Activated CD4-positive, alpha-beta T cell treated with anti-CD3 and anti-CD28 coated beads, Interleukin-2, amount 50 U/mL, for 1 hour (primary cell): ENCODE measurements at regions not wholly inside any gene's neighbourhood (a gene's known extent, or its start where the extent isn't known, plus 50 kb on each side); places are given as distances from the start of the nearest gene placed in this dataset.
A peak's percentile ranks its signal among the peaks of the same experiment; 100 is the strongest.

Source experiments
- DNase-seq: peaks from one replicate; pipeline ENCODE4 v3.0.0-alpha.2; 2020

- DNase-seq = no peak
These were observed 81.4 kb upstream of the DUSP22 start for GRCh38 chr6:210778-211374.

DNA sequence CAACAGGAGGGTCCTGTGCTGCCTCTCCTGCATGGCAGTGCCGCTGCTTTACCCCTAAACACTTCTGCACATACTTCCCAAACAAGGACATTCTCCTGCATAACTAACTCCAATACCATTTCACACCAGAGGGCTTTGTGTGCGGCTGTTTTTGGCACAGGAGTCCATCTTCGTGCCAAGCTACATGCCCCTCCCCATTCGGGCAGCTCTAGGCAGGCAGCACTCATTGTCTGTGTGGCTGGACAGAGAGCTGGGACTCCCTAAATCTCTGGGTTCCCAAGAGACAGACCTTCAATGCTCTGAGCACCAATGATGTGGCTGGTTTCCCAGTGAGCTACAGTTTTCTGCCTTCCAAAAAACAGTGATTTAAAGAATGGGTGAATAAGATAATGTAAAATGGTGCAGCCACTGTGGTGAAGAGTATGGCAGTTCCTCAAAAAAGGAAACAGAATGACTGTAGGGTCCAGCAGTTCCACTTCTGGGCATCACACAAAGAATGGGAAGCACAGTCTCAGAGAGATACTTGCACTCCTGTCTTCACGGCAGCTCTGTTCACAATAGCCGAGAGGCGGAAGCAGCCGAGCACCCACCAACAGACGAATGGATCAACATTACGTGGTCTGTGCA lies 80.3 kb upstream of the DUSP22 start:
- DNase-seq = no peak

GRCh38 chr6:213284-213683 lies 79.0 kb upstream of the DUSP22 start:
- no peak for DNase-seq

DNA sequence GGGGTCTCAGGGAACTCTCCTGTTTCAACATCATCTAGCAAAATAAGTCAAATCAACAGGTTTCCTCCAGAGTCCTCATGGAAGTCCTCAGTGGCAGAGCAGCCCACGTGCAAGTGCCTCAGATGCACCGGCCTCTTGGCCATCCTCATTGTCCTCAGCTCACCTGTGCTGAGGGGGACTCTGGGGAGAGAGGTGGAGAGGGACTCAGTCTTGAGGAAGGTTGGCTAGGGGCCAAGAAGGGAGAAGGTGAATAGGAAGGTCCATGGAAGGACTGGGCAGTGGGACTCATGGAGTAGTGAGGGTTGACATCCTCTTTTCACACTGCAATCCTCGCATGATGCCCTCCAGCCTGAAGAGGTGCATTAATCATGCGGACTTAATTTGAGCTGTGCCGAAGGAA lies 77.9 kb upstream of the DUSP22 start:
- no peak for DNase-seq

DNA sequence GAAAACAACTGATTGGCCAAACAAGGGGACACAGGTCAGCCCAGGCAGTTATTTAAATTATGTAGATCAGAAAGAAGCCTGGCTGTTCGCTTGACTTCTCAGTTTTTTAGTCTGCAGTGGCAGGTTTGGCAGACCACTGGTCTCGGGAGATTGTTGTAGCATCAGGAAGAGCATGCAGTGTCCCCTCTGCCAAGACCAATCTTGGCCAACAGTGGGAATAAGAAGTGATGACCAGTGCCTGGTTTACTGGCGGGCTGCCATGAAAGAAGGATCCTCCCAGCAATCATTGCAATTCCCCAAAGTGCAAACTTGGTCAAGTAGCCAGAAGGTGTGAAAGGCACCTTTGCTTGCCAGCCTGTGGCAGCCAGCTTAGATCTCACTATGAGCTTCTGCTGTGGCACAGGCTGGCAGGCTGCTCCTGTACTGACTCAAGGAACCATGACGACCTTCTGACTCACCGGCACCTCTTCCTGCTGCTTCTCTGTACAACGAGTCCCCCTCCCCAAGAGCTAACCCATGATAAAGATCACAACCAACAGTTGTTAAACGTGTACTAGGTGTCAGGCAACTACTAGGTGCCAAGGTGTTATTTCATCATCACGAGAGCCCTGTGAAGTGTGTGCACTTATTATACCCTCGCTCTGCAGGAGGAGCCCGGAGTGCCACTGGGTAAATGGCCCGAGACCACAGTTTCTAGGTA lies 76.8 kb upstream of the DUSP22 start:
- peak; percentile 19 for DNase-seq

DNA sequence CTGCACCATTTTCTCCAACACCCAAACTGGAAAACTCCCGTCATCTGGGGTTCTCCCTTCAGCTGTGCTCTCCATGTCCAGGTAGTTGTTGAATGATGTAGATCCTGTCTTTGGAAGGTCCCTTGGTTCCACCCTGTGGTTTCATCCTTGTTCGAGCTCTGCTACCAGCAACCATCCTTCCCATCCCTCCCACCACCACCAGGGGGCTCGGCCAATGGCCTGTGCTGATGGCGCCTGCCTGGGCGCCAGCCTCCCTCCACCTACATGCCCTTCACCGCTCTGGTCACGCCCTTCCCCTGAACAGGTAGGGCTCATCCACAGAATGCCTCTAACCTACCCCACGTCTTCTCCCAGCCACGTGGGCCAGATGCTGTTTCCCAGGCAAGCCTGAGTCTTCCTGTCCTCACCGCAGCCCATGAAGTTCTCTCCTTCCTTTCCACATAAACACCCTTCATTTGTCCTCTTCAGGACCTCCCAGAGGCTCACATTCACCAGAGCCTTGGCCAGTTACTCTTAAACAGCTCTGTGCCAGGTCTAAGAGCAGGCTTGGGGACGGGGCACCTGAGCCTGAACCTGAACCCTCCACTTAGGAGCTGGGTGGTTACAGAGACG lies 75.1 kb upstream of the DUSP22 start:
- DNase-seq = peak; percentile 25

DNA sequence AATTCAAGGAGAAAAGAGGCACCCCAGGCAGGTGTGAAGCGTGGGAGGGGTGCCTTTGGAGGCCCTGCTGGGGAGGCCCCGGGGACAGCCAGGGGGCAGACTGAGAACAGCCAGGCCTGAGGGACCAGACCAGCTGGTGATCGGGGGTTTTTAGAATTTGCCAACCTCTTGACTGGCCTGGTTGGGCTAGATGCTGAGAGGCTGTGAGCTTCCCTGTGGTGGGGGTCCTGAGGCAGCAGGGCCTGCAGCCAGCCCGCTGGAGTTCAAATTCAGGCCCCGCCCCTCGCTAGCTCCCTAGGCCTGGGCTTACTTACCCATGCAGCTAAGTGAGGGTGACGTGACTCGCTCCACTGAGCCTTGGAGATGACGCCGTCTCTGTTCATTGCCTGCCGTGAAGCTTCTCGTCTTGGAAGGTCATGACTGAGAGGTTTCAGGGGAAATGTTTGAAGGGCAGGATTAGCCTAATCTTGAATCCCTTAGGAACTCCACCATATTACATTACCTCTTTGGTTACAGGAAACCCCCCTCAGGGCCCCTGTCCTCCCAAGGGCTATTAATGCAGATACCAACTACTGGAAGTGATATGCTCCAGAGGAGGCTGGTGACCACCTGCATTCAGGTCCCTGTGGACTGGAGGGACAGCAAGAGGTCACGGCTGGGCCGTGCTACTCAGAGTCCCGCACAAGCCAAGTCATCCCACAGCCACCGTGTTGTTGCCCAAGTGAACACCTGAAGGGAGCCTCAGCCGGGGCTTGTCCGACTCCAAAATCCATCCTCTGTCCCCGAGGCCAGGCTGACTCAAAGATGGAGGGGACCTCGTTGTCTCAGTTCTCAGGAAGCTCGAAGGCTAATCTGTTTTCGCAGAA lies 73.9 kb upstream of the DUSP22 start:
- no peak for DNase-seq

- DNase-seq = no peak
These were observed 73.2 kb upstream of the DUSP22 start for GRCh38 chr6:219019-219570.

- no peak for DNase-seq
These were observed 72.6 kb upstream of the DUSP22 start for GRCh38 chr6:219641-220198.

DNA sequence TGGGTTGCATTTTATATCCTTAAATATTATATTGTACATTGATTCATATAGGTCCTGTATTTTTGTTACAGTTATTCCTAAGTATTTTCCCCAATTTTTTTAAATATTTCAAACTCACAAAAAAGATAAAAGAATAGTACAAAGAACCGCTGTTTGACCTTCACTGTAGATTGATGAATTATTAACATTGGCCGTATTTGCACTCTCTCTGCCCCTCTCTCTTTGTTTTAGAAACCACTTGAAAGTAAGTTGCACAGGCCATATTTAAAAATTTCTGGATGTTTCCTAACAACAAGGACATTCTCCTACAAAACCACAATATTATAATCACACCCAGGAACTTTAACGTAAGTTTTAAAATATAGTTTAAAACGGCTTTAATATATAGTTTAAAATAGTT lies 72.0 kb upstream of the DUSP22 start:
- no peak for DNase-seq

DNA sequence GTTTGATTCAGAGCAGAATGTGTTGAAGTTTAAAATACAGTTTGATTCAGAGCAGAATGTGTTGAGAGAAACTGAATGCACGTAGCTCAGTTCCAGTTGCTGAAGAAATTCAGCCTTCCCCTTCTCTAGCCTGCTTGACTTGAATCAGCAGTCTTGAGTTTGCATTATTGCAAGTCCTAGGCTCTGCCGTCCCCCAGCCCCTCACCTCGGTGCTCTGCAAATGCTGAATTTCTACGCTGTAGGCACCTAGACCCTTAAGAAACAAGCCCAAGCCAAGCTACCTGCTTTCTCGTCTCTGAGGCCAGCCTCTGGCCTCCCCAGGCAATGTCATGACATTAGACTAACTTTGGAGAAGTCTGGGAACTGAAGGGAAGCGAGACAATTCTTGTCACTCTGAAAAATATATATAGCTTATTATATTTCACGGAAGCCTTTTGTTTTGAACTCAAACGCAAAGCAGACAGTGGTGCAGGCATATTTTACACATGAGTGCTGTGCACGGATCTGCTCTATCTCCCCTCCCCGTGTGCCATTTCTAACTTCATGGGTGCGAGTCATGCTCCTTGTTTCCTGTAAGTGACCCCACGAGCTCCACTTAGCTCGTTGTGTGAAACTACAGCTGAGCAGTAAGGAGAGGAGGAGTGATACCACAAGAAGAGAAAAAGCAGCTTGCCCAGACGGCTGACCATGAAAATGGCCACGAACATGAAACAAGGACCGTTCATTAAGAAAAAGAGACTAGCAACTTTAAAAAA lies 71.4 kb upstream of the DUSP22 start:
- no peak for DNase-seq

GRCh38 chr6:221531-222349 lies 70.5 kb upstream of the DUSP22 start:
- DNase-seq = no peak

DNA sequence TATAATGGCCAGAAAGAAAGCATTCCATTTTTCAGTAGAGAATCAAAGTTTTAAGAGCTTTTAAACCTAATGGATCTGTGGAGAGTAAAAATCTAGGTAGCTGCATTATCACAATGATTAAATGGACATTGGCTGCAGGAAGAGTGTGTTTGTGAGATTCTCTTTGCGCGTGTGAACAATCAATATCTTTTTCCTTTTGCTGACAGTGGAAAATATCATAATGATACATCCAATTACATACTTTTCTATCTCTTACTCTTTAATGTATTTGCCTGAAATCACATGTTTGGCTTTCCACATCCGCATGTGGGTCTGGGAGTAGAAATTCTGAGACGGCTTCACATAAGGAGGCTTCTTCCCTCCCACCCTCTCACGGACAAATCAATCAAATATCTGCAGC lies 69.8 kb upstream of the DUSP22 start:
- DNase-seq = no peak

DNA sequence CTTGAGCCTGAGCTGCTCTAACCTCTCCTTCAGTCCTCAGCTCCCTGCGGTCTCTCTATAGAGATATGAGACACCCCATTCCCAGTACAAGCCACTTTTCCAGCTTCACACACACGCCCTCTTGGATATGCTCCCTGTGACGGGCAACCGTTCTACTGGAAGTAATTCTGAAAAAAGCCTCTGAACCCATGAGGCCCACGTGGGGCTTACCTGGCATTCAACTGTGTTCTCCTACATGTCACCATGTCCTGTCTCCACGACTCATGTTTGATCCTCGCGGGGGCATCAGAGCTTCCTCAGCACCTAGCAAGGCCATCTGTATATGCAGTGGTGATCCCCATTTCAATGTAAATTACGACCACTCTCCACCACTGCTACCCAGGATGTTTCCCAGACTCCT lies 69.2 kb upstream of the DUSP22 start:
- DNase-seq = no peak

DNA sequence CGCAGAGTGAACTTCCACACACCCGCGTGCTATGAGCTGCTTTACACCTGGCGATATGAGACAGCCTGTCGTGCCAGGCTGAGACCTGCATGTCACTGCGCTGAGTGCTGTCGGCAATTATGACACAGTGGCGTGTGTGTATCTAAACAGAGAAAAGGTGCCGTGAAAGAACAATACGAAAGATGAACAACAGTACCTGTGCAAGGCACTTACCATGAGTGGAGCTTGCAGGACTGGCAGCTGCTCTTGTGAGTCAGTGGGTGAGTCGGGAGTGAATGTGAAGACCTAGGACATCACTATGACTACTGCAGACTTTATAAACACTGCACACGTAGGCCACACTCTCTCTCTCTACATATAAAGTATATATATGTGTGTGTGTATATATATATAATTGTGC lies 68.5 kb upstream of the DUSP22 start:
- DNase-seq = no peak

- no peak for DNase-seq
These were observed 67.9 kb upstream of the DUSP22 start for GRCh38 chr6:224350-224749.

DNA sequence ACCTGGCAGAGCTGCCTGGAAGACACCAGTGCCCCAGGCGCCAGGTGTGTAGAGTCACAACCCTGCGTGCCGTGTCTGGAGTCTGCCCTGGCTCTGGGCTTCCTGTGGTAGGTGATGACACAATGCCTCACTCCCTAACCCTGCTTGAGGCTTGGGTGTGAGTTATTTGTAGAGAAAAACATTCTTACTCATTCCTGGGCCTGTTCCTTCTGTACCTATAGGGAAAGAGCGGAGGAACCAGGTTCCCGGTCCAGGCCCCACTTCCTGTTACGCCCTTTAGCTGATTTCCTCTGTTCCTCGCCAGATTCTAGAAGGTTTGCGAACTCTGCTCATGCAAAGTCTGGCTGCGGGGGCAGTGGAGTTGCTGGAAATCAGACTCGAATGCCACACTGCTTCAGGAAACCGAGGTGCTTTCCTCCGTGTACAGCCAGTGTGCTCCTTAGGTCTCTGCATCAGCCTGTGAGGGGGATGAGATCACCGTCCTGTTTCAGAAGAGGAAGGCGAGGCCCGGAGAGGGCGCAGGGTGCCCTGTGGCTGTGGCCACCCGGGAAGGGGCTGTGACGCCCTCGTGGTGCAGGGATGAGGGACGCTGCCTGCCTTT lies 67.1 kb upstream of the DUSP22 start:
- peak; percentile 34 for DNase-seq

DNA sequence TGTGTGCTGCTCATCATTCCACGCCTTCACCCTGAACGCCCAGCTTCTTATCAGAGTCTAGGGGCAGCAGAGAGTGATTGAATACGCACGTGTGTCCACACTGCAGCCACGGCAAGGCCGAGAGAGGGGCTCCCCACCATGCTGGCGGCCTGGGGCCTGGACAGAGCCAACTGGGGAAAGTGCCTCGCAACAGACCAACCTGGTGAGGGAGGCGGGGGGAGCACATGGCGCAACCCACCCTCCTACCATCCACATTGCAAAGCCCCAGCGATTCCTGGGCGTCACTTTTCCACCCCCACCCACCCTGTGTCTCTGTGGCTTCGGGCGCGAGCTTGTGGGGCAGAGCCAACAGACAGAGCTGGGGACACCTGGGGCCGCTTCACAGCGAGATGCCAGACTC lies 66.4 kb upstream of the DUSP22 start:
- DNase-seq = no peak

DNA sequence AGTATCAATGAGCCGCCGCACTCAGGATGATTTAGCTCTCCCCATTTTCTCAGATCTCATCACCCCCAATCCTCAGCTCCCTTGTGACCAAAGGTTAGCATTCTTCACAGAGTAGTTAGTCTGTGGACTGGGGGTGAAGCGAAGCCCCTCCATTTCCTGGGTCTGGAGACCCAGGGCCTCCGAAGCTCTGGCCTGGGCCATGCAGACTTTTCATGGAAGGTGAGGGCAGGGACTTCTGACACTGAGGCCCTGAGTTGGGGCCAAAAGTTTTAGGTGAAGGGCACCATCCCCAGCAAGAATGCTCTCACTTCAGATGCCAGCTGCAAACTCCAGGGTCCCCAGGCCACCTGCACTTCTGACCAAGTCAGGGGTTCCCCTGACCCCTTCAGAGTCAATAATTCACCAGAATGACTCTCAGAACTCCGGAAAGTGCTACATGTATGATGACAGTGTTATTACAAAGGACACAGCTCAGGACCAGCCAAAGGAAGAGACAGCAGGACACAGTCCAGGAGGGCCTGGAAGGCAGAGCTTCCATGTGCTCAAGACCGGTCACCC lies 65.7 kb upstream of the DUSP22 start:
- DNase-seq = no peak
